Left renal pelvis (tissue), 4 donors: ENCODE measurements at regions not wholly inside any gene's neighbourhood (a gene's known extent, or its start where the extent isn't known, plus 50 kb on each side); places are given as distances from the start of the nearest gene placed in this dataset.
"Not testable (repeated sequence)": the region's sequence is repeated elsewhere in the genome, so short reads cannot be mapped to it uniquely, and the experiment has no call there.

Source experiments
- DNase-seq, 4 donors: peaks; one replicate each; pipeline ENCODE4 v3.0.0-alpha.2; 2013; ENCODE audit warnings: low read depth in 4 of 4, low spot score in 3 of 4

GRCh38 chr2:228600265-228600664, 418.8 kb upstream of the SPHKAP start:
- DNase-seq, result no peak

- DNase-seq, result no peak
Observed at GRCh38 chr2:228599781-228600180, 418.3 kb upstream of the SPHKAP start.

- no peak for DNase-seq
Observed at GRCh38 chr2:228599297-228599696, 417.8 kb upstream of the SPHKAP start.

GRCh38 chr2:228597032-228597431, 415.5 kb upstream of the SPHKAP start:
- no peak for DNase-seq

GRCh38 chr2:228594012-228594411, 412.5 kb upstream of the SPHKAP start:
- no peak for DNase-seq

- DNase-seq, result no peak
Observed at GRCh38 chr2:228592925-228593324, 411.4 kb upstream of the SPHKAP start.

GRCh38 chr2:228590681-228591080, 409.2 kb upstream of the SPHKAP start:
- DNase-seq, result no peak

GRCh38 chr2:228589115-228589514, 407.6 kb upstream of the SPHKAP start:
- DNase-seq, result no peak

GRCh38 chr2:228581731-228582130, 400.2 kb upstream of the SPHKAP start:
- DNase-seq, result no peak

GRCh38 chr2:228575897-228576296, 394.4 kb upstream of the SPHKAP start:
- no peak for DNase-seq

GRCh38 chr2:228568275-228568674, 386.8 kb upstream of the SPHKAP start:
- not testable (repeated sequence) for DNase-seq

GRCh38 chr2:228561816-228562215, 380.3 kb upstream of the SPHKAP start:
- DNase-seq, result no peak

GRCh38 chr2:228559774-228560415, 378.4 kb upstream of the SPHKAP start:
- DNase-seq, result no peak

GRCh38 chr2:228556717-228557116, 375.2 kb upstream of the SPHKAP start:
- no peak for DNase-seq

GRCh38 chr2:228549441-228550007, 368.0 kb upstream of the SPHKAP start:
- DNase-seq, result no peak

- no peak for DNase-seq
Observed at GRCh38 chr2:228548230-228548629, 366.7 kb upstream of the SPHKAP start.

GRCh38 chr2:228545748-228546145, 364.3 kb upstream of the SPHKAP start:
- DNase-seq, result no peak

GRCh38 chr2:228545041-228545747, 363.7 kb upstream of the SPHKAP start:
- no peak for DNase-seq

GRCh38 chr2:228543117-228543516, 361.6 kb upstream of the SPHKAP start:
- DNase-seq, result no peak

GRCh38 chr2:228542277-228542676, 360.8 kb upstream of the SPHKAP start:
- no peak for DNase-seq

GRCh38 chr2:228541789-228542188, 360.3 kb upstream of the SPHKAP start:
- no peak for DNase-seq

- DNase-seq, result no peak
Observed at GRCh38 chr2:228540976-228541375, 359.5 kb upstream of the SPHKAP start.
